Spleen (tissue), 7 donors: ENCODE measurements at regions not wholly inside any gene's neighbourhood (a gene's known extent, or its start where the extent isn't known, plus 50 kb on each side); places are given as distances from the start of the nearest gene placed in this dataset.

Experiments
- POLR2AphosphoS5 ChIP-seq, 3 donors: sonication (generic); formaldehyde crosslinking; IDR thresholded peaks; one replicate each; pipeline ENCODE4 v1.5.1; 2017; ENCODE audit warnings: antibody characterized with exemption in 3 of 3
- TF ChIP-seq, protein P1 (sequence below), 11 experiments: fragments of 200-600 bp in 7 of 11; fragments of 450-650 bp in 4 of 11; sonication (generic) in 4 of 11; IDR thresholded peaks in 8 of 11; conservative IDR thresholded peaks in 3 of 11; 1 replicate in 7 of 11; 2 replicates in 4 of 11; pipeline versions ENCODE4 v1.4.0 to v1.8.0; 2016 to 2021; ENCODE audit warnings: antibody characterized with exemption in 11 of 11, inconsistent platforms in 4 of 11, mild to moderate bottlenecking in 1 of 11
- donor health status: DM: no; HTN: no; CAD: no; lungs with moderate emphysema.
- donor health status: DM: no; HTN: no; CAD: no.
- donor health status: DM: no; HTN: no; CAD: no.

DNA sequence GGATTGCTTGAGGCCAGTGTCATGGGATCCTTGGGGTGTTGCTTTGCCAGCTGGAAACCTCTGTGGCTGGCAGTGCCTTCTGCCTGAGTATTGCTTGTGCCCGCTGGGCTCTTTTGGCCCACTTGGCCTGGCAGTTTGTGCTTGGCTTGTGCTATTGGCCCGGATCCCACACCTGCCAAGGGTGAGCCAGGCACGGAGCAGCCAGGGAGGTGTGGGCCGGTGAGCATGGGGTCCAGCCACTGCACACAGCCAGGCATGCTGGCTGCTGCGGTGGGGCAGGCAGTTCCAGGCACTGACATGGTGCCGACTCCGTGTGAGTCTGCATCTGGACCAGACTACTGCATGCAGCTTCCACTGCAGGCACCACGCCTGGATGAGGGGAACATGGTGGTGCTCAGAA lies 62.5 kb upstream of the SYNCRIP start:
- TF ChIP-seq, protein P1, sequence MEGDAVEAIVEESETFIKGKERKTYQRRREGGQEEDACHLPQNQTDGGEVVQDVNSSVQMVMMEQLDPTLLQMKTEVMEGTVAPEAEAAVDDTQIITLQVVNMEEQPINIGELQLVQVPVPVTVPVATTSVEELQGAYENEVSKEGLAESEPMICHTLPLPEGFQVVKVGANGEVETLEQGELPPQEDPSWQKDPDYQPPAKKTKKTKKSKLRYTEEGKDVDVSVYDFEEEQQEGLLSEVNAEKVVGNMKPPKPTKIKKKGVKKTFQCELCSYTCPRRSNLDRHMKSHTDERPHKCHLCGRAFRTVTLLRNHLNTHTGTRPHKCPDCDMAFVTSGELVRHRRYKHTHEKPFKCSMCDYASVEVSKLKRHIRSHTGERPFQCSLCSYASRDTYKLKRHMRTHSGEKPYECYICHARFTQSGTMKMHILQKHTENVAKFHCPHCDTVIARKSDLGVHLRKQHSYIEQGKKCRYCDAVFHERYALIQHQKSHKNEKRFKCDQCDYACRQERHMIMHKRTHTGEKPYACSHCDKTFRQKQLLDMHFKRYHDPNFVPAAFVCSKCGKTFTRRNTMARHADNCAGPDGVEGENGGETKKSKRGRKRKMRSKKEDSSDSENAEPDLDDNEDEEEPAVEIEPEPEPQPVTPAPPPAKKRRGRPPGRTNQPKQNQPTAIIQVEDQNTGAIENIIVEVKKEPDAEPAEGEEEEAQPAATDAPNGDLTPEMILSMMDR (IDR thresholded peaks at IDR 0.05 in 8 of 11, conservative IDR thresholded peaks at IDR 0.05 in 3 of 11), result no peak
- TF ChIP-seq POLR2AphosphoS5 (IDR thresholded peaks at IDR 0.05), result no peak
